Suppressor macrophage (primary cell): ENCODE measurements at regions not wholly inside any gene's neighbourhood (a gene's known extent, or its start where the extent isn't known, plus 50 kb on each side); places are given as distances from the start of the nearest gene placed in this dataset.
"Not testable (repeated sequence)": the region's sequence is repeated elsewhere in the genome, so short reads cannot be mapped to it uniquely, and the experiment has no call there.

Source experiments
- DNase-seq, 4 experiments: peaks; one replicate each; pipeline ENCODE4 v3.0.0-alpha.2; 2020 to 2022

GRCh38 chr11:97722065-97722464 lies 1298.7 kb upstream of the CNTN5 start:
- no peak for DNase-seq

- no peak for DNase-seq
Observed at GRCh38 chr11:97722721-97723120, 1298.0 kb upstream of the CNTN5 start.

GRCh38 chr11:97729546-97730272 lies 1291.0 kb upstream of the CNTN5 start:
- no peak for DNase-seq

GRCh38 chr11:97732011-97732632 lies 1288.6 kb upstream of the CNTN5 start:
- DNase-seq, result no peak

GRCh38 chr11:97738751-97739150 lies 1282.0 kb upstream of the CNTN5 start:
- DNase-seq, result no peak

- DNase-seq, result no peak
Observed at GRCh38 chr11:97739932-97740800, 1280.6 kb upstream of the CNTN5 start.

GRCh38 chr11:97740801-97741151 lies 1280.0 kb upstream of the CNTN5 start:
- no peak for DNase-seq

GRCh38 chr11:97742717-97743116 lies 1278.0 kb upstream of the CNTN5 start:
- no peak for DNase-seq

GRCh38 chr11:97743205-97743742 lies 1277.5 kb upstream of the CNTN5 start:
- DNase-seq, result no peak

- no peak for DNase-seq
Observed at GRCh38 chr11:97745515-97746050, 1275.2 kb upstream of the CNTN5 start.

GRCh38 chr11:97746818-97747217 lies 1273.9 kb upstream of the CNTN5 start:
- no peak for DNase-seq

GRCh38 chr11:97751405-97751804 lies 1269.3 kb upstream of the CNTN5 start:
- DNase-seq, result no peak

- no peak for DNase-seq
Observed at GRCh38 chr11:97751952-97752351, 1268.8 kb upstream of the CNTN5 start.

- no peak for DNase-seq
Observed at GRCh38 chr11:97754976-97755375, 1265.8 kb upstream of the CNTN5 start.

- no peak for DNase-seq
Observed at GRCh38 chr11:97756571-97757335, 1264.0 kb upstream of the CNTN5 start.

- DNase-seq, result no peak
Observed at GRCh38 chr11:97761175-97761574, 1259.6 kb upstream of the CNTN5 start.

- no peak for DNase-seq
Observed at GRCh38 chr11:97764193-97764592, 1256.6 kb upstream of the CNTN5 start.

GRCh38 chr11:97764605-97765004 lies 1256.1 kb upstream of the CNTN5 start:
- no peak for DNase-seq

GRCh38 chr11:97770570-97770969 lies 1250.2 kb upstream of the CNTN5 start:
- DNase-seq, result no peak

- no peak for DNase-seq
Observed at GRCh38 chr11:97772705-97773104, 1248.0 kb upstream of the CNTN5 start.

- DNase-seq, result not testable (repeated sequence)
Observed at GRCh38 chr11:97784388-97784787, 1236.4 kb upstream of the CNTN5 start.

GRCh38 chr11:97786961-97787360 lies 1233.8 kb upstream of the CNTN5 start:
- no peak for DNase-seq
